Colonic mucosa (tissue), 4 donors: ENCODE measurements at regions not wholly inside any gene's neighbourhood (a gene's known extent, or its start where the extent isn't known, plus 50 kb on each side); places are given as distances from the start of the nearest gene placed in this dataset.

Source experiments
- DNase-seq: peaks from one replicate; pipeline ENCODE4 v3.0.0-alpha.2; 2020
- H3K27ac ChIP-seq: fragments of 200-600 bp; one replicate; pipeline ENCODE4 v1.8.0; 2021
- H3K27me3 ChIP-seq: fragments of 200-600 bp; one replicate; pipeline ENCODE4 v1.8.0; 2021
- H3K36me3 ChIP-seq: fragments of 200-600 bp; one replicate; pipeline ENCODE4 v1.8.0; 2021
- H3K4me1 ChIP-seq: fragments of 200-600 bp; one replicate; pipeline ENCODE4 v1.8.0; 2021; ENCODE audit warnings: mild to moderate bottlenecking
- H3K4me3 ChIP-seq: fragments of 200-600 bp; one replicate; pipeline ENCODE4 v1.8.0; 2021
- H3K9ac ChIP-seq, 2 donors: one replicate each; pipeline ENCODE4 v1.7.0; 2013; ENCODE audit warnings: control low read depth in 2 of 2, low read depth in 2 of 2, low read length in 2 of 2
- H3K9me3 ChIP-seq: fragments of 200-600 bp; one replicate; pipeline ENCODE4 v1.8.0; 2021
- CTCF ChIP-seq: fragments of 200-600 bp; IDR thresholded peaks from one replicate; pipeline ENCODE4 v1.8.0; 2022; ENCODE audit warnings: antibody characterized with exemption, mild to moderate bottlenecking
- intact Hi-C: fragments of 100-400 bp; cut with DNase I; formaldehyde crosslinking; loops from one replicate; pipeline ENCODE4 v1.14.1; 2022
- donor health status: healthy.
- donor health status: DM: no; HTN: no; CAD: no.
- donor health status: DM: no; HTN: no; CAD: no.

- H3K36me3 ChIP-seq, result no peaks in the 10 kb centered on the region
- H3K4me1 ChIP-seq, result no peaks in the 10 kb centered on the region
- H3K9ac ChIP-seq, result no peak overlapping the region
- no peak for TF ChIP-seq CTCF
- H3K4me3 ChIP-seq, result no peak overlapping the region
- no peaks in the 10 kb centered on the region for H3K9me3 ChIP-seq
- intact Hi-C loops, result no loop called here
- no peaks in the 10 kb centered on the region for H3K27me3 ChIP-seq
- no peak for DNase-seq
- no peak overlapping the region for H3K27ac ChIP-seq
These were observed 542.7 kb downstream of the BRD1 start for GRCh38 chr22:49284931-49285330.

- Histone ChIP-seq H3K4me1 (no peaks in the 10 kb centered on the region), H3K27ac (no peak overlapping the region), H3K9ac (no peak overlapping the region), H3K4me3 (no peak overlapping the region), H3K36me3 (no peaks in the 10 kb centered on the region), H3K9me3 (no peaks in the 10 kb centered on the region), H3K27me3 (no peaks in the 10 kb centered on the region)
- TF ChIP-seq CTCF, result no peak
- no peak for DNase-seq
- intact Hi-C loops, result no loop called here
These were observed 543.5 kb downstream of the BRD1 start for GRCh38 chr22:49284056-49284784.

GRCh38 chr22:49282596-49282995 is 545.1 kb downstream of the BRD1 start:
- intact Hi-C loops, result no loop called here
- no peak overlapping the region for H3K27ac ChIP-seq
- H3K4me1 ChIP-seq, result no peaks in the 10 kb centered on the region
- no peak for DNase-seq
- no peaks in the 10 kb centered on the region for H3K9me3 ChIP-seq
- H3K9ac ChIP-seq, result no peak overlapping the region
- no peak for TF ChIP-seq CTCF
- no peak overlapping the region for H3K4me3 ChIP-seq
- H3K27me3 ChIP-seq, result no peaks in the 10 kb centered on the region
- no peaks in the 10 kb centered on the region for H3K36me3 ChIP-seq

GRCh38 chr22:49281467-49282340 is 546.0 kb downstream of the BRD1 start:
- H3K36me3 ChIP-seq, result no peaks in the 10 kb centered on the region
- H3K9ac ChIP-seq, result no peak overlapping the region
- no peaks in the 10 kb centered on the region for H3K9me3 ChIP-seq
- no peaks in the 10 kb centered on the region for H3K4me1 ChIP-seq
- no peak overlapping the region for H3K27ac ChIP-seq
- intact Hi-C loops, result no loop called here
- no peak overlapping the region for H3K4me3 ChIP-seq
- no peak for TF ChIP-seq CTCF
- DNase-seq, result no peak
- no peaks in the 10 kb centered on the region for H3K27me3 ChIP-seq

- H3K4me1 ChIP-seq, result no peaks in the 10 kb centered on the region
- H3K9ac ChIP-seq, result no peak overlapping the region
- TF ChIP-seq CTCF, result no peak
- DNase-seq, result no peak
- H3K9me3 ChIP-seq, result no peaks in the 10 kb centered on the region
- no peak overlapping the region for H3K27ac ChIP-seq
- no peak overlapping the region for H3K4me3 ChIP-seq
- no peaks in the 10 kb centered on the region for H3K36me3 ChIP-seq
- H3K27me3 ChIP-seq, result no peaks in the 10 kb centered on the region
- intact Hi-C loops, result no loop called here
These were observed 549.3 kb downstream of the BRD1 start for GRCh38 chr22:49278340-49278739.
